Common myeloid progenitor, CD34-positive (primary cell): ENCODE measurements at regions not wholly inside any gene's neighbourhood (a gene's known extent, or its start where the extent isn't known, plus 50 kb on each side); places are given as distances from the start of the nearest gene placed in this dataset.
A peak's percentile ranks its signal among the peaks of the same experiment; 100 is the strongest.

Experiments used
- CTCF ChIA-PET: fragments of 350-600 bp; sonication (Branson Sonifier 250); formaldehyde crosslinking; loops from one replicate; lab custom pipeline; 2021; ENCODE audit warnings: antibody characterized with exemption; lab: Charles Lee
- POLR2A ChIA-PET: fragments of 350-600 bp; sonication (Branson Sonifier 250); formaldehyde crosslinking; loops from one replicate; lab custom pipeline; 2021; ENCODE audit warnings: antibody characterized with exemption; lab: Charles Lee
- DNase-seq, 3 donors: peaks; one replicate each; pipeline versions ENCODE4 v3.0.0 to v3.0.0-alpha.2; 2013
- H3K27ac ChIP-seq, 2 experiments: 1 replicate in 1 of 2; 2 replicates in 1 of 2; pipeline ENCODE4 v1.7.0; 2013; ENCODE audit warnings: inconsistent platforms in 2 of 2, low read length in 2 of 2, mild to moderate bottlenecking in 2 of 2, low read depth in 1 of 2, moderate library complexity in 1 of 2; ENCODE audit not compliant: severe bottlenecking in 2 of 2, insufficient read depth in 1 of 2, poor library complexity in 1 of 2
- H3K27me3 ChIP-seq, 5 experiments: replicated peaks in 2 of 5; 1 replicate in 3 of 5; 2 replicates in 2 of 5; pipeline versions ENCODE4 v1.6.1 to v1.7.0; 2013; ENCODE audit warnings: low read length in 4 of 5, mild to moderate bottlenecking in 2 of 5, moderate library complexity in 2 of 5, inconsistent platforms in 1 of 5; ENCODE audit not compliant: insufficient read depth in 5 of 5, control insufficient read depth in 4 of 5
- H3K36me3 ChIP-seq, 4 experiments: 1 replicate in 2 of 4; 2 replicates in 2 of 4; pipeline versions ENCODE4 v1.6.1 to v1.7.0; 2013; ENCODE audit warnings: low read length in 3 of 4, control low read depth in 1 of 4, mild to moderate bottlenecking in 1 of 4; ENCODE audit not compliant: control insufficient read depth in 4 of 4, insufficient read depth in 4 of 4
- H3K4me1 ChIP-seq, 4 experiments: 1 replicate in 3 of 4; 2 replicates in 1 of 4; pipeline versions ENCODE4 v1.6.1 to v1.7.1; 2013; ENCODE audit warnings: low read length in 3 of 4, mild to moderate bottlenecking in 3 of 4, control low read depth in 1 of 4, inconsistent platforms in 1 of 4, moderate library complexity in 1 of 4; ENCODE audit not compliant: control insufficient read depth in 4 of 4, insufficient read depth in 4 of 4; ENCODE audit errors: control extremely low read depth in 1 of 4
- H3K4me3 ChIP-seq, 7 experiments: 1 replicate in 4 of 7; 2 replicates in 3 of 7; pipeline versions ENCODE4 v1.5.1 to v1.7.0; 2013; ENCODE audit warnings: mild to moderate bottlenecking in 7 of 7, low read length in 6 of 7, moderate library complexity in 6 of 7, inconsistent platforms in 2 of 7, low read depth in 2 of 7, control low read depth in 1 of 7; ENCODE audit not compliant: insufficient read depth in 4 of 7, control insufficient read depth in 1 of 7; ENCODE audit errors: extremely low read depth in 1 of 7
- H3K9me3 ChIP-seq, 5 experiments: 1 replicate in 4 of 5; 2 replicates in 1 of 5; pipeline versions ENCODE4 v1.6.1 to v1.7.1; 2013; ENCODE audit warnings: low read length in 4 of 5, mild to moderate bottlenecking in 2 of 5, inconsistent platforms in 1 of 5, low read depth in 1 of 5, moderate library complexity in 1 of 5; ENCODE audit not compliant: control insufficient read depth in 4 of 5, insufficient read depth in 2 of 5; ENCODE audit errors: control extremely low read depth in 1 of 5
- WGBS: methylation state at CpG from one replicate; pipeline ENCODE4 v1.1.5; 2013; ENCODE audit not compliant: insufficient coverage; 5-methylcytosine and 5-hydroxymethylcytosine counted together

DNA sequence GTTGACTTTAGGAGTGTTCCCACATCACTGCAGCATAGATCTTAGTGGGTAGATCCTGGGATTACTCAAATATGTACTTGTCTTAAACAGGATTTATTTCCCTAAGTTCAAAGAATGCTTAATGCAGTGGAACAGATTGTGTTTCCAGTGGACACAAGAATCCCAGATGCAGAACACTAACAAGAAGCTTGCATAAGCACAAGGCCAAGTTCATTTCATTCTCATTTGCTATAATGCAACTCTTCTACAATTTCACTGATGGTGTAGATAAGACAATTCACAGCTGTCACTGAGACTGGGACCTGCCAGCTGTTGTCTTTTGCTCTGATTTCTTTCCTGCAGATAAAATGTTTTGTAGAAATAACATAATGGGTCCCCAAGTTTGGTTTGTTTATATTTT, 225.6 kb downstream of the NFKBIZ start:
- CTCF ChIA-PET, result no interaction called here
- no peak overlapping the region for H3K27ac ChIP-seq
- peaks cover 0 to 2% (median 0%) of the 10 kb centered on the region in 5 experiments for H3K9me3 ChIP-seq
- no peaks in the 10 kb centered on the region for H3K27me3 ChIP-seq
- H3K4me3 ChIP-seq, result no peak overlapping the region
- POLR2A ChIA-PET, result no interaction called here
- H3K4me1 ChIP-seq, result peaks cover 19 to 31% (median 27%) of the 10 kb centered on the region in 4 experiments
- H3K36me3 ChIP-seq, result no peaks in the 10 kb centered on the region
- DNase-seq, result peak in 2 of 3 donors; percentile 35 to 50

DNA sequence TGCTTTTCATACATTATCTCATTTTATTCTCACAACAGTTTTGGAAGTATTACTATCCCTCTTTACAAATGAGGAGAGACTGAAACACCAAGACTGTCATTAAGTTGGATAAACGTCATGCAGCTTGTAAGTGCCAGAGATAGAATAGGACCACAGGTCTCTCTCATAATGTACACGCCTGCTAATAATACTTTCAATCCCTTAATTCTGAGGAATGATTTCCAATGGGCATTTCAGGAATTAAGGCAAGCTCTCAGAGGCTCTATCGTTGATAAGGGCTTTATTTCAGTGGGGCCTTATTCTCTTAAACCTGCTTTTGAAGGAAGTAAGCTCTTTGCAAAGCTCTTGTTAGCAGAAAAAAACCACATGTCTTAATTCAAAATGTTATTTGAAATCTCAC, 229.1 kb downstream of the NFKBIZ start:
- Histone ChIP-seq H3K36me3 (no peaks in the 10 kb centered on the region), H3K9me3 (peaks cover 0 to 2% (median 0%) of the 10 kb centered on the region in 5 experiments), H3K4me1 (peaks cover 24 to 49% (median 35%) of the 10 kb centered on the region in 4 experiments), H3K4me3 (no peak overlapping the region), H3K27me3 (no peaks in the 10 kb centered on the region), H3K27ac (peak overlapping the region in 1 of 2 experiments; percentile 67)
- 36% methylated on average over 2 of the region's 3 CpGs for WGBS
- POLR2A ChIA-PET, result interaction anchor here (0.9 to 1.3 kb wide), 2 partner anchors 229 to 230 kb away, joined by 3 to 5 read pairs; partner anchors contain the start of gene NFKBIZ
- DNase-seq, result peak in 2 of 3 donors; percentile 14 to 35
- CTCF ChIA-PET, result interaction anchor here (1.2 kb wide), 1 partner anchor 15 kb away, joined by 4 read pairs; no protein-coding TSS in a partner anchor

DNA sequence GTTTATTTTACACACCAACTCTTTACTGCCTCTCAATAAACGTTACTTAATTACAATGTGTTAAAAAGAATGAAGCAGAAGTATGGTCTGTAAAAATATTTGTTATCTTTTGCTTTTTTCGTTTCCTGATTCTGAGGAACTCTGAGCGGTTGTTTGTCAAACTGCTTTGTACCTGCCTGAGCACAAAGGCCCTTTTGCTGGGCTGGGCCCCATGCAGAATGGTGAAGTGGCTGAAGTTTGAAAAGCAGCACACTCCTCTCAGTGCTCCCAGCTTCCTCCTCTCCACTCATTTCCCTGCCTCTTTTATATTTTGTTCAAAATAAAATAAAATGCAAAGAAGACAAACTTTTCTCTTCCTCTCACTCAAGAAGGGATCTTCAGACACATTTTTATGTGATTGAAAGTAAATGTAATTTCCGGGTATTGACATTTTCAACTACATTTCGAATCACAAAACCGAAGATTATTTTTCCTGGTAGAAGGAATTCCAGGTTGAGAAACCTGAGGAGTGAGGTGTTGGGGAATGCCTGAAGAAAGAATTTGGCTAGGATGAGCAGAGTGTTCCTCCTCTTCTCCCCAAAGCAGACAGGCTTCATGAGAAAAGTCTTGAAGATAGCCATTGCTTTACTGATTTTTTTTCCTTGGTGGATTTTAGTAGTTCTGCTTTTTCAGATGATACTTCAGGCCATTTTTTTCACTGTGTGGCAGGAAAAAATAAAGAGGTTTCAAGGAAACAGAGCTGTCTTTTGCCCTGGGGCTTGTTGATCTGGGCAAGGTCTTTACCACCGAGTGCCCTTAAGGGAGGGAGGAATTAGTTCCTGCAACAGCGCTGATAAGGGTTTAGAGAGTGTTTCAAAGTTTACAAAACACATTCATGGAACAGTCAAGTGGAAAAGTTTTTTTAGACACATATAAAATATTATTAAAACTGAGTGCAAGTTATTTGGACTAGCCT, 229.8 kb downstream of the NFKBIZ start:
- CTCF ChIA-PET, result interaction anchor here (0.8 to 1.4 kb wide), 5 partner anchors 11 to 276 kb away, joined by 3 to 4 read pairs (median 4); no protein-coding TSS in a partner anchor
- Histone ChIP-seq H3K4me1 (peaks cover 24 to 49% (median 35%) of the 10 kb centered on the region in 4 experiments), H3K4me3 (peak overlapping the region in 5 of 7 experiments; percentile 12 to 48 (median 31)), H3K9me3 (peaks cover 0 to 2% (median 0%) of the 10 kb centered on the region in 5 experiments), H3K27me3 (no peaks in the 10 kb centered on the region), H3K36me3 (no peaks in the 10 kb centered on the region), H3K27ac (peak overlapping the region in 1 of 2 experiments; percentile 67)
- DNase-seq, result peak; percentile 54 to 87 (median 79)
- POLR2A ChIA-PET, result interaction anchor here (0.5 to 1.3 kb wide), 3 partner anchors 43 to 231 kb away, joined by 3 to 5 read pairs (median 3); partner anchors contain the start of gene NFKBIZ
- WGBS, result 0% methylated on average over 2 of the region's 8 CpGs

DNA sequence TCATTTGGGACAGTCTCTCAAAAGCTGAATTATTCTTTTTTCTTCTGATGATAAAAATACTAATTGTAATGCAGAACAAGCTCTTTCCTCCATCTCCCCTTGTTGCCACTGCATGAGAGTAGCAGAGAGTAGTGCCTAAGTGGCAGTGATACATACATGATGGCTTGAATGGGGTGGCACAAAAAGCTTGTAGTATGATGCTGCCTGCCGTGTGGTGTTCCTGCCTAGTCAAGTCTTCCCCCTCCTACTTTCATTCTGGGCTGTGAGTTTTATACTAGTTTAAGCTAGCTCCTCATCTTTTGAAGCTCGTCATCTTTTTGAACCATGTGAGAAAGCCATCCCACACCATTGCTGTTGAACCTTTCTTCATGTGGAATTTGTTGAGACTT, 230.5 kb downstream of the NFKBIZ start:
- Histone ChIP-seq H3K4me1 (peaks cover 24 to 49% (median 35%) of the 10 kb centered on the region in 4 experiments), H3K4me3 (peak overlapping the region in 4 of 7 experiments; percentile 6 to 31 (median 27)), H3K27ac (peak overlapping the region in 1 of 2 experiments; percentile 67), H3K27me3 (no peaks in the 10 kb centered on the region), H3K36me3 (no peaks in the 10 kb centered on the region), H3K9me3 (no peaks in the 10 kb centered on the region)
- DNase-seq, result peak in 2 of 3 donors; percentile 44 to 64
- 58% methylated on average over 2 of the region's 2 CpGs for WGBS
- POLR2A ChIA-PET, result interaction anchor here (0.5 kb wide), 1 partner anchor 43 kb away, joined by 3 read pairs; no protein-coding TSS in a partner anchor
- CTCF ChIA-PET, result interaction anchor here (0.8 to 1.4 kb wide), 4 partner anchors 11 to 277 kb away, joined by 3 to 4 read pairs (median 4); no protein-coding TSS in a partner anchor

DNA sequence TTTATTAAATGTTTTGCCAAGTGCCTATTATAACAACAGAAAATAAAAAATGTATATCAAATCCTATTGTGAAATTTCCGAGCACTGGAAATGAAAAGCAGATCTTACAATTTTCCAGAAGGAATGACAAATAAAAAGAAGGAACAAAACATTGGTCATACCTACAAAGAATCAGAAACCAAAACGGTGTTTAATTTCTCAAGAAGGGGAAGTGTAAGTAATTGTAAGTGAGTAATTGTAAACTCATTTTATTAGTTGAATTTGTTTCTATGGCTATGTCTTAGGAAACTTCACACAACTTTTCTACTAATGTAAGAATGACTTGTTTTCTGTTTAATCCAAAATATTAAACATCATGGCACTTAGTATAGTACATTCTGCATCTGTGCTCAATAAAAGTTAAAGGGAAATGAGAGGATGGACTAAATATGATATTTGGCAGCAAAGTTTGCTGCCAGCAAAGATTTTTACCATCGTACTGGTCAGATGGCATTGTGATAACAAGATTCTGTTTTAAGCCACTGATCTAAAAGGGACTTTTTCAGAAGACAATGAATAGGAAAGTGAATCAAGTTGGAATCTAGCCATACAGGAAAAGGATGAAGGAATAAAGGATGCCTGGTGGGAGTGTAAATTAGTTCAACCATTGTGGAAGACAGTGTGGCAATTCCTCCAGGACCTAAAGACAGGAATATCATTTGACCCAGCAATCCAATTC, 232.4 kb downstream of the NFKBIZ start:
- POLR2A ChIA-PET, result no interaction called here
- H3K27ac ChIP-seq, result no peak overlapping the region

DNA sequence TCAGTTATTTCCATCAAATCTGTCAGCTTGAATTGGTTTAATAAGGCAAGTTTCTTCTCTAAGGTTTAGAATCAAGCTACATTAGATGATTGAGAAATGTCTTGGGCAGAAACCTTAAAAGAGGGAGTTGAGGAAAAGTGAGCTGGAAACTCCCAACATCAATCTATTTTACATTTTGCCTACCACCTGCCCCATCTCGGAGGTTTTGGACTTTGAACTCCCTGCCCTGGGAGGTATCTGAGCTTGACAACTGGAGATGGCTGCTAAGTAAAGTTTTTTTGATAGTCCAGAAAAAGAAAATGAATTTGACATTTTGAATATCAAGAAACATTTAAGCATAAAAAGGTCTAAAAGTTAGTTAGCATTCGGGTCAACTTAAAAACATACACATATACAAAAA, 234.2 kb downstream of the NFKBIZ start:
- WGBS, result no CpG with 5 or more reads among the region's 2 CpGs
- Histone ChIP-seq H3K4me3 (no peak overlapping the region), H3K4me1 (peaks cover 19 to 34% (median 21%) of the 10 kb centered on the region in 4 experiments), H3K36me3 (no peaks in the 10 kb centered on the region), H3K27me3 (no peaks in the 10 kb centered on the region), H3K9me3 (peaks cover 0 to 3% (median 0%) of the 10 kb centered on the region in 5 experiments), H3K27ac (no peak overlapping the region)
- ChIA-PET CTCF (interaction anchor here (1.9 kb wide), 1 partner anchor 142 kb away, joined by 5 read pairs; no protein-coding TSS in a partner anchor), POLR2A (no interaction called here)
- DNase-seq, result no peak

More for the DNA sequence above, 232.4 kb downstream of the NFKBIZ start:
- CTCF ChIA-PET, result no interaction called here
- H3K4me1 ChIP-seq, result peaks cover 24 to 40% (median 32%) of the 10 kb centered on the region in 4 experiments
- H3K4me3 ChIP-seq, result peak overlapping the region in 1 of 7 experiments; percentile 26
- no peaks in the 10 kb centered on the region for H3K36me3 ChIP-seq
- H3K9me3 ChIP-seq, result peaks cover 0 to 3% (median 0%) of the 10 kb centered on the region in 5 experiments
- peak in 2 of 3 donors; percentile 52 to 67 for DNase-seq
- no peaks in the 10 kb centered on the region for H3K27me3 ChIP-seq
- 11% methylated on average over 1 of the region's 3 CpGs for WGBS
